ENCODE measurements at regions not wholly inside any gene's neighbourhood (a gene's known extent, or its start where the extent isn't known, plus 50 kb on each side); places are given as distances from the start of the nearest gene placed in this dataset.

DNA sequence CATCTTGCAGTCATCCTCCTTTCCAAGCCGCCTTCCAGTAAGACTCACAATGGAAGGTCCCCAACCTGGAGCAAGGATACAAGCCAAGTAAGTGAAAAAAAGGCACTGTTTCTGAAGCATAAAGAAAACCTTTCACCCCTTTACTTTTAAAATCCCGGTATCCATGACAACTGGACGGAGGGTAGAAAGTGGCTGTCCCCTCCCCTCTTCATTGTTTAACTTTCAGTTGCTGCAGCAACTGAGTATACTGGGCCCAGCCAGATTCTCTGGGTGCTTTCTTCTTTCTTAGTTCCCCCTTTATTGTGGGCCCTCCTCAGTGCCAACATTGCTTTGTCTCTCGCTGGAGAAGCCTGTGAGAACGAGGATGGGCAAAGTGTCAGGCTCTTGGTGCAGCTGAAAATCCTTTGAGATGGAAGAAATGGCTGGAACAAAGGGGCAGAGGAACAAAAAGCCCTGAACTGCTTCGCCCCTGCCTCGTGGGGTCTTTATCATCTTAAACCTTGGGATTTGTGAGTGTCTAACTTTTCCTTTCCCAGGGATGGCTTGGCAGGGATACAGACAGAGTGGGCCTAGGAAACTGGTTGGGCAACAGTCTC, 224.0 kb upstream of the RGMA start:
- DNase-seq (ENCODE audit: low read depth): no peak
- no peak overlapping the region for H3K4me3 ChIP-seq (ENCODE audit: low read depth, low read length)
- TF ChIP-seq, protein P1, sequence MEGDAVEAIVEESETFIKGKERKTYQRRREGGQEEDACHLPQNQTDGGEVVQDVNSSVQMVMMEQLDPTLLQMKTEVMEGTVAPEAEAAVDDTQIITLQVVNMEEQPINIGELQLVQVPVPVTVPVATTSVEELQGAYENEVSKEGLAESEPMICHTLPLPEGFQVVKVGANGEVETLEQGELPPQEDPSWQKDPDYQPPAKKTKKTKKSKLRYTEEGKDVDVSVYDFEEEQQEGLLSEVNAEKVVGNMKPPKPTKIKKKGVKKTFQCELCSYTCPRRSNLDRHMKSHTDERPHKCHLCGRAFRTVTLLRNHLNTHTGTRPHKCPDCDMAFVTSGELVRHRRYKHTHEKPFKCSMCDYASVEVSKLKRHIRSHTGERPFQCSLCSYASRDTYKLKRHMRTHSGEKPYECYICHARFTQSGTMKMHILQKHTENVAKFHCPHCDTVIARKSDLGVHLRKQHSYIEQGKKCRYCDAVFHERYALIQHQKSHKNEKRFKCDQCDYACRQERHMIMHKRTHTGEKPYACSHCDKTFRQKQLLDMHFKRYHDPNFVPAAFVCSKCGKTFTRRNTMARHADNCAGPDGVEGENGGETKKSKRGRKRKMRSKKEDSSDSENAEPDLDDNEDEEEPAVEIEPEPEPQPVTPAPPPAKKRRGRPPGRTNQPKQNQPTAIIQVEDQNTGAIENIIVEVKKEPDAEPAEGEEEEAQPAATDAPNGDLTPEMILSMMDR (conservative IDR thresholded peaks at IDR 0.05; ENCODE audit: low read depth, low read length): no peak

DNA sequence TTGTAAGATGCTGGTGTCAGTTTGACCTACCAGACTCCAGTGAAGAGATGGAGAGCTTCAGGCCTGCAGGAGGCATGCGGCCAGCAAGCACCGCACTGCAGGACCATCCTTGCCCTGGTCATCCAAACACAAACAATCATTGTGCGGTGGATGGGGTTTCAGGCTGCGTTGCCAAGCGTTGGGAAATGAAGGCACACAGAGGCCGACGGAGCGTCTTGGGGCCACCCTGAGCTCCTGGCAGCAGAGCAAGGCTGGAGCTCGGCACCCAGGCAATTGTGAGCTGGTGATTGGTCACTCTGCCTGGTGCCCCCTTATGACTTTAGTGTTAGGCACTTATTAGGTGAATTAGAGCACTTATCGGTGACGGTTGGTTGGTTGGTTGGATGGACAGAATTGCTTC, 222.6 kb upstream of the RGMA start:
- no peak for DNase-seq (ENCODE audit: low read depth)
- TF ChIP-seq, protein P1 (conservative IDR thresholded peaks at IDR 0.05; ENCODE audit: low read depth, low read length): no peak
- H3K4me3 ChIP-seq (ENCODE audit: low read depth, low read length): no peak overlapping the region

DNA sequence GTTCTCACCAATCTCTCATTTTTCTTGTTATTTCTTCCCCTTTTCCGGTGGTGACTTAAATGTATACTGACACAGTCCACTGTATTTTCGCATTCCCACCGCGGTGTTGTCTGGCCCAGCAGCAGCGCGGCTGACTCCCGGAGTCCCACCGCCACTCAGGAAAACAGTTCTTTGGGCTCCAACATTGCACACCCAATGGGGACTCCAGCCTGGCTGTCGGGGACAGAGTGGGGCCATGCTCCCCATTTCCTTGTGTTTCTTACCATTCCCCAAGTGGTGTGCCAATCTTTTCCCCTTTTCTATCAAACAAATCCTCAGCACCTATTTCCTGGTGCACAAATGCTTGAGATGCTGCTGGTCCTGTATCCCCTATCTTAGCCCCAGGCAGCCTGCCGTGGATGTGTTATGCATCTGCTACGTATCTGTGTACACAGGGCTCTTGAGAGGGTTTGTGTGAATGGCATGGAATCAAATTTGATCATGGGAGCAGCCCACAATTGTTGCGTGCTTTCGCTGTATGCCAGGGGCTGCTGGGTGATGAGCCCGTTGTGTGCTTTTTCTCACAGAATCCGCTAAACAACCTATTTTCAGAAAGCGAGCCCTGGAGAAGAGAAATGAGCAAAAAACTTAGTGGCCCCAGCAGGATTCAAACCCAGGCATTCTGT, 219.1 kb upstream of the RGMA start:
- no peak for DNase-seq (ENCODE audit: low read depth)
- H3K4me3 ChIP-seq (ENCODE audit: low read depth, low read length): no peak overlapping the region
- TF ChIP-seq, protein P1 (conservative IDR thresholded peaks at IDR 0.05; ENCODE audit: low read depth, low read length): no peak

DNA sequence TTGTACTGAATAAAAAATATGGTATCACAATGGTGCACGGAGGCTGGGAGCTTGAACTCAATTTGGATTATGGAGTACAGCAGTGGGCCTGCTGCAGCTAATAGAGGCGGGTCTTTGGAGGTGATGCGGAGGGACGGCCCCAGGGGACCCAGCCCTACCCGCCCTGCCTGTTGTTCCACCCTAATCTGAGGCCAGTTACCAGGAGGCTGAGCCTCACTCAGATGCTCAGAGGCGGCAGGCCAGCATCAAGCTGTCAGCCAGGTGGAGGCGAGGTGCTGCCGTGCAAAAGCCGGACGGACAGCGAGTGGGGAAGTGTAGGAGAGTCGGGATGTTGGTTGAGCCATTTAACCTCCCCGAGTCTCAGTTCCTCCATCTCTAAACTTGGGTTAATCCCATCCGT, 218.5 kb upstream of the RGMA start:
- no peak for DNase-seq (ENCODE audit: low read depth)
- H3K4me3 ChIP-seq (ENCODE audit: low read depth, low read length): no peak overlapping the region
- TF ChIP-seq, protein P1 (conservative IDR thresholded peaks at IDR 0.05; ENCODE audit: low read depth, low read length): no peak

DNA sequence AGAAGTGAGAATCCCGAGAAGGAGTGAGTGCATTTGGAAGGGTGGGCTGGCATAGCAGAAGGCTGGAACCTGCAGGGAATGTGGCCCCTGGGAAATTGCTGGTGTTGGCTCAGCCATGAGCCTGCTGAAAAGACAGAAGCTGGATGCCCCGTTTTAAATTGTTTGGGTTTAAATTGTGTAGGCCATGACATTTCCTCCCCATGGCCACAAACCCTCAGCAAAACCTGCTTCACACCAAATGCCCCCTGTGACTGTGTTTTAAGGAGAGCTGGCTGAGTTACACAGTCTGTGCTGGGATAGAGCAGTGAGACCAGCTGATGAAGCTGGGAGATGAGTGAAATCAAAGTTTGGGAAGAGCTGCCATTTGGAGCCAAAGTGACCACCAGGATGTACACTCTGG, 216.3 kb upstream of the RGMA start:
- TF ChIP-seq, protein P1 (conservative IDR thresholded peaks at IDR 0.05; ENCODE audit: low read depth, low read length): no peak
- DNase-seq (ENCODE audit: low read depth): no peak
- no peak overlapping the region for H3K4me3 ChIP-seq (ENCODE audit: low read depth, low read length)

DNA sequence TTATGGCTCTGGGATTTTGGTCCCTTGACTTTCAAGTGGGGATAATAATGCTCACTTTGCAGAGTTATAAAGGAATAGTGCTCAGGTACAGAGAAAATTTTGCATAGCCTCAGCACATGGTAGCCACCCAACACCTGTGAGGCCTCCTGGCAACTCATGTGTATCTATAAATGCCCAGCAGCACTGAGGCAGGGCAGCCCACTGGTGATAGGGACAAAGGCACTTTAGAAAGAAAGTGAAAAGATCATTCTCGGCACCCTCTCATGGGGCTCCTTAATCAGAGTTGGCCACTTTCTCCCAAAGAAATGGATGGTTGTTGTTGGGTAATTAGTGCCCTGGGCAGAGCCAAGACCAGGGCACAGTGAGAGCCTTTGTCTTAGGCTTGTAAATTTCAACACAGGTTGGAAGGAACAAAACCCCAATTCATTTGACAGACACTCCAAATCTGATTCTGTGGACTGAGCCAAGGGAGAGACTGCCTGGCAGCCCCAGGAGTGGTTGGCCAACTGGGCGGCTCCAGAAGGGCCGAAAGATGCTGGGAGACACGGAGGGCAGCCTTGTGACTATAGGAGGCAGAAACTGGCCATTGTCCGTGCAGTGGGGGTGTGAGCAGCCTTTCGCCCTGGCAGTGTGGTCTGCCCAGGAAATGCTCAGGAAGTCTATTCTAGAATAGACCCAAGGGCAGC, 213.2 kb upstream of the RGMA start:
- DNase-seq (ENCODE audit: low read depth): no peak
- no peak overlapping the region for H3K4me3 ChIP-seq (ENCODE audit: low read depth, low read length)
- TF ChIP-seq, protein P1 (conservative IDR thresholded peaks at IDR 0.05; ENCODE audit: low read depth, low read length): no peak

Data from epithelial cell of proximal tubule (primary cell).